Spleen (tissue), 7 donors: ENCODE measurements at regions not wholly inside any gene's neighbourhood (a gene's known extent, or its start where the extent isn't known, plus 50 kb on each side); places are given as distances from the start of the nearest gene placed in this dataset.

Experiments
- POLR2A ChIP-seq, 3 donors: fragments of 450-650 bp; IDR thresholded peaks; one replicate each; pipeline ENCODE4 v1.5.1; 2017; ENCODE audit warnings: antibody characterized with exemption in 3 of 3, mild to moderate bottlenecking in 1 of 3
- TF ChIP-seq, protein P1 (sequence below), 11 experiments: fragments of 200-600 bp in 7 of 11; fragments of 450-650 bp in 4 of 11; sonication (generic) in 4 of 11; IDR thresholded peaks in 8 of 11; conservative IDR thresholded peaks in 3 of 11; 1 replicate in 7 of 11; 2 replicates in 4 of 11; pipeline versions ENCODE4 v1.4.0 to v1.8.0; 2016 to 2021; ENCODE audit warnings: antibody characterized with exemption in 11 of 11, inconsistent platforms in 4 of 11, mild to moderate bottlenecking in 1 of 11
- donor health status: DM: no; HTN: no; CAD: no; lungs with moderate emphysema.
- donor health status: DM: no; HTN: no; CAD: no.
- donor health status: DM: no; HTN: no; CAD: no.

DNA sequence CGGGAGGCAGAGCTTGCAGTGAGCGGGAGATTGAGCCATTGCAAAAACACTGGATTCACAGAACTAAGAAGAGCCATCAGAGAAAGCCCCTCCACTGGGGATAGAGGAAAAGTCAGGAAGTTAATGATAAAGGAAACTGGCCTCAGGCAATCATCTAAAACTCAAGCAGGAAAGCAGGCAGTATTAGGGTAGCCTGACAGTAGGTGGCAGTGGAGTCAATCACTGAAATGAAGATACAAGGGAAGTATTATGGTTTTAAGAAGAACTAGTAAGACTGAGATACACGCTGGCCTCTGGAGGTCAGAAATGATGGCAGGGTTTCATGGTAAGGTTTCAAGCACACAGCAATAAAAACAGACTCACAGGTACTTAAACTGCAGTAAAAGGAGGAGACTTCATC is 578.3 kb downstream of the HACE1 start:
- TF ChIP-seq POLR2A (IDR thresholded peaks at IDR 0.05), result no peak
- TF ChIP-seq, protein P1, sequence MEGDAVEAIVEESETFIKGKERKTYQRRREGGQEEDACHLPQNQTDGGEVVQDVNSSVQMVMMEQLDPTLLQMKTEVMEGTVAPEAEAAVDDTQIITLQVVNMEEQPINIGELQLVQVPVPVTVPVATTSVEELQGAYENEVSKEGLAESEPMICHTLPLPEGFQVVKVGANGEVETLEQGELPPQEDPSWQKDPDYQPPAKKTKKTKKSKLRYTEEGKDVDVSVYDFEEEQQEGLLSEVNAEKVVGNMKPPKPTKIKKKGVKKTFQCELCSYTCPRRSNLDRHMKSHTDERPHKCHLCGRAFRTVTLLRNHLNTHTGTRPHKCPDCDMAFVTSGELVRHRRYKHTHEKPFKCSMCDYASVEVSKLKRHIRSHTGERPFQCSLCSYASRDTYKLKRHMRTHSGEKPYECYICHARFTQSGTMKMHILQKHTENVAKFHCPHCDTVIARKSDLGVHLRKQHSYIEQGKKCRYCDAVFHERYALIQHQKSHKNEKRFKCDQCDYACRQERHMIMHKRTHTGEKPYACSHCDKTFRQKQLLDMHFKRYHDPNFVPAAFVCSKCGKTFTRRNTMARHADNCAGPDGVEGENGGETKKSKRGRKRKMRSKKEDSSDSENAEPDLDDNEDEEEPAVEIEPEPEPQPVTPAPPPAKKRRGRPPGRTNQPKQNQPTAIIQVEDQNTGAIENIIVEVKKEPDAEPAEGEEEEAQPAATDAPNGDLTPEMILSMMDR (IDR thresholded peaks at IDR 0.05 in 8 of 11, conservative IDR thresholded peaks at IDR 0.05 in 3 of 11), result no peak
